T-helper 17 cell (primary cell): ENCODE measurements at regions not wholly inside any gene's neighbourhood (a gene's known extent, or its start where the extent isn't known, plus 50 kb on each side); places are given as distances from the start of the nearest gene placed in this dataset.

Source experiments
- ATAC-seq: fragments of 150-1000 bp; cut with Tn5 transposase; 2 replicates; pipeline ENCODE4 v1.10.0; 2021; ENCODE audit warnings: mild to moderate bottlenecking, moderate library complexity
- DNase-seq, 3 donors: peaks; one replicate each; pipeline versions ENCODE4 v3.0.0 to v3.0.0-alpha.2; 2020 to 2021
- H3K9me3 ChIP-seq: one replicate; pipeline ENCODE4 v1.7.0; 2013; ENCODE audit warnings: low read length, mild to moderate bottlenecking; ENCODE audit not compliant: control insufficient read depth, poor library complexity, severe bottlenecking
- H3K27ac Mint-ChIP-seq: one replicate; pipeline ENCODE4 v1.8.0; 2022; ENCODE audit warnings: mild to moderate bottlenecking, moderate library complexity, mixed read lengths
- H3K27me3 Mint-ChIP-seq: one replicate; pipeline ENCODE4 v1.8.0; 2022; ENCODE audit warnings: mixed read lengths
- H3K36me3 Mint-ChIP-seq: one replicate; pipeline ENCODE4 v1.8.0; 2022; ENCODE audit warnings: low read depth, mixed read lengths
- H3K4me1 Mint-ChIP-seq: one replicate; pipeline ENCODE4 v1.8.0; 2022; ENCODE audit warnings: mild to moderate bottlenecking, mixed read lengths
- H3K4me3 Mint-ChIP-seq: one replicate; pipeline ENCODE4 v1.8.0; 2022; ENCODE audit warnings: mild to moderate bottlenecking, moderate library complexity, mixed read lengths

DNA sequence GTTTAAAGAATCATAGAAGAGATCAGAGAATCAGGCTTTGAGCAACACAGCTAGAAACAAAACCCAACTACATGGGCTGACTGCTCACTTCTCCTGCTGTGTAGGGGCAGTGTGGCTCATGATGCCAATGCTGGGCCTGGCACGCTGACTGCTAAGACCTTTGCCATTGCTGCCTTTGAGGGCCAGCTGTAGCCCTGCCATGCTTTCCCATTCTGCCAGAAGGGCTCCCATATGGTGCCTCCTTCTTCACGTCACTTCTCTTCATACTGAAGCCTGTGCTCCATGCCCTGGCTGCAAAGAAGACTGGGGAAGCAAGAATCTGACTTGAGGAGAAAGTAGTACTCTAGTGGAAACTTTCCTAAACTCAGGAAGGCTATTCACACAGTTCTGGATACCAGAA, 232.9 kb downstream of the UTP18 start:
- DNase-seq = no peak
- ATAC-seq = no peak
- Mint-ChIP-seq H3K27ac (no peak overlapping the region), H3K27me3 (no peaks in the 10 kb centered on the region), H3K4me1 (no peaks in the 10 kb centered on the region), H3K4me3 (no peak overlapping the region), H3K36me3 (no peaks in the 10 kb centered on the region)
- H3K9me3 ChIP-seq = no peaks in the 10 kb centered on the region

GRCh38 chr17:51496378-51496777, 236.0 kb downstream of the UTP18 start:
- peaks cover 6% of the 10 kb centered on the region for H3K27me3 Mint-ChIP-seq
- H3K4me1 Mint-ChIP-seq = no peaks in the 10 kb centered on the region
- no peak overlapping the region for H3K27ac Mint-ChIP-seq
- no peaks in the 10 kb centered on the region for H3K9me3 ChIP-seq
- DNase-seq (no peak), ATAC-seq (no peak)
- H3K4me3 Mint-ChIP-seq = no peak overlapping the region
- no peaks in the 10 kb centered on the region for H3K36me3 Mint-ChIP-seq

GRCh38 chr17:51499897-51500296, 239.6 kb downstream of the UTP18 start:
- Mint-ChIP-seq H3K4me1 (no peaks in the 10 kb centered on the region), H3K27me3 (peaks cover 19% of the 10 kb centered on the region), H3K27ac (no peak overlapping the region), H3K36me3 (no peaks in the 10 kb centered on the region), H3K4me3 (no peak overlapping the region)
- no peaks in the 10 kb centered on the region for H3K9me3 ChIP-seq
- no peak for ATAC-seq
- no peak for DNase-seq

DNA sequence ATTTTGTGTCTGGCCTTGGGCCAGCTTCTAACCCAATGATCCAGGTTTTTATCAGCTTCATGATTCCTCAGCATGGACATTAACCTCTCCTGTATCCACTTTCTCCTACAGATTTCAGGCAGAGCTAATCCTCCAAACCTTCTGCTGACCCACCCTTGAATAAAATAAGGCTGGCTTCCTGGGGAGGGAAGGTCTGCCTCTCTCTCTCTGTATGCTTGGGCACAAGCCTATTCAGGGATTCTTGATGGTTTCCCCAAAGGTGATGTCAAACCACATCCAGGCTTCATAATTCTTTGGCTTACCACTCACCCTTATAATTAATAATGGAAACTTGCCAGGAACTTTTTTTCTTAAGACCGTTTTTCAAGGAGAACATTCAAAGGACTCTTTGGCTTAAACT, 240.1 kb downstream of the UTP18 start:
- ATAC-seq (no peak), DNase-seq (no peak)
- no peak overlapping the region for H3K4me3 Mint-ChIP-seq
- H3K27ac Mint-ChIP-seq = no peak overlapping the region
- H3K27me3 Mint-ChIP-seq = peaks cover 21% of the 10 kb centered on the region
- no peaks in the 10 kb centered on the region for H3K4me1 Mint-ChIP-seq
- no peaks in the 10 kb centered on the region for H3K9me3 ChIP-seq
- no peaks in the 10 kb centered on the region for H3K36me3 Mint-ChIP-seq

GRCh38 chr17:51505450-51505849, 245.1 kb downstream of the UTP18 start:
- H3K4me1 Mint-ChIP-seq = peaks cover 2% of the 10 kb centered on the region
- H3K9me3 ChIP-seq = no peaks in the 10 kb centered on the region
- no peak for DNase-seq
- H3K36me3 Mint-ChIP-seq = peaks cover 2% of the 10 kb centered on the region
- no peak overlapping the region for H3K27ac Mint-ChIP-seq
- H3K27me3 Mint-ChIP-seq = peaks cover 27% of the 10 kb centered on the region
- H3K4me3 Mint-ChIP-seq = no peak overlapping the region
- no peak for ATAC-seq

GRCh38 chr17:51507444-51507843, 247.1 kb downstream of the UTP18 start:
- Mint-ChIP-seq H3K36me3 (peaks cover 4% of the 10 kb centered on the region), H3K27ac (no peak overlapping the region), H3K4me1 (peaks cover 9% of the 10 kb centered on the region), H3K4me3 (no peak overlapping the region), H3K27me3 (peaks cover 27% of the 10 kb centered on the region)
- H3K9me3 ChIP-seq = no peaks in the 10 kb centered on the region
- no peak for ATAC-seq
- no peak for DNase-seq

DNA sequence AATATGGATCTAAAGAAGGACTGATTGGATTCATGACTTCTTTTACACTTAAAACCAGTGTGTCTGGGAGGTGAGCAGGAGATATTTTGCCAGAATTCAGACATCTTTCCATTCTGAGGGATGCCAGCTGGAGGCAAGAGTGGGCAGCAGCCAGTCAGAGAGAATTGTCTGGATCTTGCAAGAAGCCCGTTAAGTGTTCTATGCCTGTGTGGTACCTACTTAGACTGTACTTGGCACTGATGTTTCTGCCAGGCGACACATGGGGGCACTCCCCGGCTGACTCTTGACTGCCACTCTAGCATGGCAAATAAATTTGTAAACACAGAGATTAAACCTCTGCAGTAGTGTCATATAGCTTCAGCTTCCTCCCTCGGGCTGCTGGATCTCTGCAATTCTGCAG, 247.7 kb downstream of the UTP18 start:
- no peaks in the 10 kb centered on the region for H3K9me3 ChIP-seq
- ATAC-seq (no peak), DNase-seq (no peak)
- Mint-ChIP-seq H3K27ac (no peak overlapping the region), H3K4me1 (peaks cover 9% of the 10 kb centered on the region), H3K4me3 (no peak overlapping the region), H3K36me3 (peaks cover 4% of the 10 kb centered on the region), H3K27me3 (peaks cover 27% of the 10 kb centered on the region)

DNA sequence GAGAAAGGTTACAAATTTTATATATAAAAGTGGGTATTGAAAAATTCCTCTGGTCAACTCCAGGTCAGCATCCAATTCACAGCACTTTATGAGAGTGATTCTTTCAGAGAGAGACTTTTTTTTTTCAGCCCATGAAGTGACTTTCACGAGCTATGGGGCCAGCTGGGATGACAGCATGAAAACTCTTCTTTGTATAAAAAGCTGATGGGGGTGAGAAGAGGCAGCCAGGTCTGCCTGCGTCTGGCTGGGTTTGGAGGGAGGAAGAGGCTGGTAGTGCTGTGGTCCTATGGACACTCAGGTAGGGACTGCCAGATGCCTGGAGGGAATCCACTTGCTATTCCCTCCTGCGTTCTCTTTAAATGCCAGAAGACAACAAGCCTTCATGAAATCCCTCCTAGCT, 250.6 kb downstream of the UTP18 start:
- no peaks in the 10 kb centered on the region for H3K9me3 ChIP-seq
- H3K4me3 Mint-ChIP-seq = no peak overlapping the region
- ATAC-seq (no peak), DNase-seq (no peak)
- peaks cover 12% of the 10 kb centered on the region for H3K27me3 Mint-ChIP-seq
- H3K27ac Mint-ChIP-seq = no peak overlapping the region
- peaks cover 4% of the 10 kb centered on the region for H3K36me3 Mint-ChIP-seq
- H3K4me1 Mint-ChIP-seq = peaks cover 9% of the 10 kb centered on the region

GRCh38 chr17:51512220-51512907, 252.0 kb downstream of the UTP18 start:
- Mint-ChIP-seq H3K4me1 (peaks cover 9% of the 10 kb centered on the region), H3K27ac (peak overlapping the region; percentile 41)
- no peak for ATAC-seq

GRCh38 chr17:51516924-51517323, 256.6 kb downstream of the UTP18 start:
- H3K27me3 Mint-ChIP-seq = peaks cover 17% of the 10 kb centered on the region
- ATAC-seq = no peak
- H3K27ac Mint-ChIP-seq = no peak overlapping the region
- no peak overlapping the region for H3K4me3 Mint-ChIP-seq
- no peak for DNase-seq
- H3K9me3 ChIP-seq = no peaks in the 10 kb centered on the region
- peaks cover 4% of the 10 kb centered on the region for H3K36me3 Mint-ChIP-seq
- H3K4me1 Mint-ChIP-seq = peaks cover 3% of the 10 kb centered on the region

More at GRCh38 chr17:51512220-51512907, 252.0 kb downstream of the UTP18 start:
- no peaks in the 10 kb centered on the region for H3K9me3 ChIP-seq
- peak overlapping the region; percentile 52 for H3K4me3 Mint-ChIP-seq
- peaks cover 7% of the 10 kb centered on the region for H3K27me3 Mint-ChIP-seq
- peaks cover 6% of the 10 kb centered on the region for H3K36me3 Mint-ChIP-seq
- no peak for DNase-seq

- ATAC-seq = no peak
- no peaks in the 10 kb centered on the region for H3K9me3 ChIP-seq
- DNase-seq = no peak
- H3K36me3 Mint-ChIP-seq = peaks cover 4% of the 10 kb centered on the region
- no peaks in the 10 kb centered on the region for H3K4me1 Mint-ChIP-seq
- peaks cover 44% of the 10 kb centered on the region for H3K27me3 Mint-ChIP-seq
- H3K4me3 Mint-ChIP-seq = no peak overlapping the region
- H3K27ac Mint-ChIP-seq = no peak overlapping the region
Observed at GRCh38 chr17:51524524-51524923, 264.2 kb downstream of the UTP18 start.

GRCh38 chr17:51526507-51526906, 266.2 kb downstream of the UTP18 start:
- no peak for ATAC-seq
- Mint-ChIP-seq H3K4me1 (no peaks in the 10 kb centered on the region), H3K36me3 (peaks cover 4% of the 10 kb centered on the region)

DNA sequence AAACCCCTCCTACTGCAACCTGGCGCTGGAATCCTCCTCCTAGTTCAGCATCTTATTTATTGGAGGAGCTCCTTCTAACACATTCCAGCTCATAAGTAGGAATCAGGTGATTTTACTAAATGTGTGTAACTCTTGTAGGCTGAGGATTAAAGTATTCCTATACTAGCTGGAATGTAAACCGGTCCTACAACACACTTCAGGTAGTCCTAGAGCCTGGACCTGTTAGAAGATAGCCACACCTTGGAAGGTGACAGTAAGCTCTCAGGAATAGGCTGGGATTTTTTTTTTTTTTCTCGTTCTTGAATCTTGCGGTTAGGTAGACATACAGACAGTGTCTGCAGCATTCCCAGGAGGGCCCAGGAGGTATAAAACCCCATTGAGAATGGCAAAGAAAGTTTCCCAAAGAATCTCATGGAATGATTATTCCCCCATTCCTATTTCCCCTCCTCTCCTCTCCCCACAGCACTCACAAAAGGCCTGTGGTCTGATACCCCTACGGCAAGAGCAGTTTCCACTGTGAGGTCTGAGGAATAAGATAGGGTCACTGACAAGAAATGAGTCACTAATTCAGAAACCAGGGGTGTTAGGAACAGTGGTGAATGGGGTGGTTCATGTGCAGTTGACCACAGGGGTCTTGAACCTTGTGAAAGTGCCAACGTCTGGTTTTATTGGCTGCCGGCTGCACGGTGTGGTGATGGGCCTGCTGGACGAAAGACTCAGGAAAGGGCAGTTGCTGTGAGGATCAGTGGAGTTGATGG, 267.1 kb downstream of the UTP18 start:
- Mint-ChIP-seq H3K4me1 (no peaks in the 10 kb centered on the region), H3K36me3 (peaks cover 2% of the 10 kb centered on the region), H3K27me3 (peaks cover 29% of the 10 kb centered on the region), H3K4me3 (no peak overlapping the region), H3K27ac (no peak overlapping the region)
- DNase-seq (no peak), ATAC-seq (no peak)
- H3K9me3 ChIP-seq = no peaks in the 10 kb centered on the region

More at GRCh38 chr17:51526507-51526906, 266.2 kb downstream of the UTP18 start:
- H3K9me3 ChIP-seq = no peaks in the 10 kb centered on the region
- H3K27ac Mint-ChIP-seq = no peak overlapping the region
- H3K4me3 Mint-ChIP-seq = no peak overlapping the region
- H3K27me3 Mint-ChIP-seq = peaks cover 37% of the 10 kb centered on the region
- no peak for DNase-seq

- no peaks in the 10 kb centered on the region for H3K9me3 ChIP-seq
- ATAC-seq = no peak
- Mint-ChIP-seq H3K4me1 (no peaks in the 10 kb centered on the region), H3K27me3 (peaks cover 26% of the 10 kb centered on the region), H3K4me3 (no peak overlapping the region), H3K27ac (no peak overlapping the region), H3K36me3 (peaks cover 2% of the 10 kb centered on the region)
- no peak for DNase-seq
Observed at GRCh38 chr17:51528111-51528510, 267.8 kb downstream of the UTP18 start.
